MM.1S (cell line): ENCODE measurements at regions not wholly inside any gene's neighbourhood (a gene's known extent, or its start where the extent isn't known, plus 50 kb on each side); places are given as distances from the start of the nearest gene placed in this dataset.

ENCODE experiments used
- DNase-seq: peaks from one replicate; pipeline ENCODE4 v3.0.0-alpha.2; 2015
- H2AFZ ChIP-seq: fragments of 300-600 bp; sonication (generic); 2 replicates; pipeline ENCODE4 v1.6.0; 2016; ENCODE audit warnings: antibody characterized with exemption, low read length
- H3F3A ChIP-seq: fragments of 300-600 bp; sonication (generic); 2 replicates; pipeline ENCODE4 v1.6.1; 2016; ENCODE audit warnings: mild to moderate bottlenecking, antibody characterized with exemption, low read length, moderate library complexity, mixed read lengths; ENCODE audit not compliant: insufficient read depth
- H3K27ac ChIP-seq: fragments of 300-600 bp; sonication (generic); 2 replicates; pipeline ENCODE4 v1.5.1; 2016; ENCODE audit warnings: mild to moderate bottlenecking, low read length
- H3K27me3 ChIP-seq: fragments of 300-600 bp; sonication (generic); replicated peaks from 2 replicates; pipeline ENCODE4 v1.6.0; 2016; ENCODE audit warnings: low read length; ENCODE audit not compliant: insufficient read depth
- H3K36me3 ChIP-seq: fragments of 300-600 bp; sonication (generic); replicated peaks from 2 replicates; pipeline ENCODE4 v1.6.1; 2016; ENCODE audit warnings: mild to moderate bottlenecking, low read length, mixed read lengths; ENCODE audit not compliant: insufficient read depth
- H3K4me1 ChIP-seq: fragments of 300-600 bp; sonication (generic); 2 replicates; pipeline ENCODE4 v1.6.1; 2016; ENCODE audit warnings: low read length, mixed read lengths
- H3K4me2 ChIP-seq: fragments of 300-600 bp; sonication (generic); 2 replicates; pipeline ENCODE4 v1.6.0; 2016; ENCODE audit warnings: low read depth, low read length
- H3K4me3 ChIP-seq: fragments of 300-600 bp; sonication (generic); 2 replicates; pipeline ENCODE4 v1.5.1; 2016; ENCODE audit warnings: low read length, mixed read lengths
- H3K79me2 ChIP-seq: fragments of 300-600 bp; sonication (generic); 2 replicates; pipeline ENCODE4 v1.6.1; 2016; ENCODE audit warnings: mixed run types, low read length, mixed read lengths
- H3K9ac ChIP-seq: fragments of 300-600 bp; sonication (generic); 2 replicates; pipeline ENCODE4 v1.6.1; 2016; ENCODE audit warnings: low read length, mixed read lengths
- H3K9me2 ChIP-seq: fragments of 300-600 bp; sonication (generic); replicated peaks from 2 replicates; pipeline ENCODE4 v1.6.1; 2016; ENCODE audit warnings: mild to moderate bottlenecking, low read length, mixed read lengths; ENCODE audit not compliant: insufficient read depth
- H3K9me3 ChIP-seq: fragments of 300-600 bp; sonication (generic); replicated peaks from 2 replicates; pipeline ENCODE4 v1.6.1; 2016; ENCODE audit warnings: mild to moderate bottlenecking, low read length, mixed read lengths; ENCODE audit not compliant: insufficient read depth
- H4K20me1 ChIP-seq: fragments of 300-600 bp; sonication (generic); 2 replicates; pipeline ENCODE4 v1.6.1; 2016; ENCODE audit warnings: mild to moderate bottlenecking, low read length, moderate library complexity, mixed read lengths; ENCODE audit not compliant: insufficient read depth
- EZH2 ChIP-seq: fragments of 300-600 bp; sonication (generic); optimal IDR thresholded peaks from 2 replicates; pipeline ENCODE3; 2017; ENCODE audit warnings: low read depth, mild to moderate bottlenecking, antibody characterized with exemption, low read length, mixed read lengths
- EZH2phosphoT487 ChIP-seq: fragments of 300-600 bp; sonication (generic); IDR thresholded peaks from 2 replicates; pipeline ENCODE4 v1.6.1; 2018; ENCODE audit warnings: antibody characterized with exemption, low read length
- TF ChIP-seq, protein P1 (sequence below): fragments of 300-600 bp; sonication (generic); IDR thresholded peaks from 2 replicates; pipeline ENCODE4 v1.5.1; 2016; ENCODE audit warnings: antibody characterized with exemption, low read length, mixed read lengths

DNA sequence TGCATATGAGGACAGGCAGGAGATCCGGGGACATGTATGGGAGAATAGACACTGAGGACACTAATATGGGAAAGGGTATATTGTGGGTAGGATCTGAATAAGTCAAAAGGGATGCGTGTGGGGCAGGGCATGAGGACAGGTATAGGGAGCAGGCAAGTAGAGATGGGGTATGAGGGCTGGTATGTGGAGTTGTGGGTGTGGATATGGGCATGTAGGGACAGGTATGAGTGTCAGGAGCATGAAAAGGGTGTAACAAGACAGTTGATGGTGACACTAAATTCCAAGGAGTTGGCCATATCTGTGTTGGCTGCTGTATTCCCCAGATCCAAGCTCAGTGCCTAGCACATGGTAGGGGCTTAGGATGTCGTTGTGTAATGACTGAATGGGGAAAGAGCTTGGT, 84.4 kb upstream of the PAX2 start:
- TF ChIP-seq EZH2phosphoT487: no peak
- no peak for TF ChIP-seq EZH2
- TF ChIP-seq, protein P1, sequence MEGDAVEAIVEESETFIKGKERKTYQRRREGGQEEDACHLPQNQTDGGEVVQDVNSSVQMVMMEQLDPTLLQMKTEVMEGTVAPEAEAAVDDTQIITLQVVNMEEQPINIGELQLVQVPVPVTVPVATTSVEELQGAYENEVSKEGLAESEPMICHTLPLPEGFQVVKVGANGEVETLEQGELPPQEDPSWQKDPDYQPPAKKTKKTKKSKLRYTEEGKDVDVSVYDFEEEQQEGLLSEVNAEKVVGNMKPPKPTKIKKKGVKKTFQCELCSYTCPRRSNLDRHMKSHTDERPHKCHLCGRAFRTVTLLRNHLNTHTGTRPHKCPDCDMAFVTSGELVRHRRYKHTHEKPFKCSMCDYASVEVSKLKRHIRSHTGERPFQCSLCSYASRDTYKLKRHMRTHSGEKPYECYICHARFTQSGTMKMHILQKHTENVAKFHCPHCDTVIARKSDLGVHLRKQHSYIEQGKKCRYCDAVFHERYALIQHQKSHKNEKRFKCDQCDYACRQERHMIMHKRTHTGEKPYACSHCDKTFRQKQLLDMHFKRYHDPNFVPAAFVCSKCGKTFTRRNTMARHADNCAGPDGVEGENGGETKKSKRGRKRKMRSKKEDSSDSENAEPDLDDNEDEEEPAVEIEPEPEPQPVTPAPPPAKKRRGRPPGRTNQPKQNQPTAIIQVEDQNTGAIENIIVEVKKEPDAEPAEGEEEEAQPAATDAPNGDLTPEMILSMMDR: no peak
- DNase-seq: no peak
- no peaks in the 10 kb centered on the region for H4K20me1 ChIP-seq
- H3K9me2 ChIP-seq: no peaks in the 10 kb centered on the region
- H2AFZ ChIP-seq: no peak overlapping the region
- H3F3A ChIP-seq: no peaks in the 10 kb centered on the region
- no peaks in the 10 kb centered on the region for H3K9me3 ChIP-seq
- H3K27me3 ChIP-seq: peaks cover 84% of the 10 kb centered on the region
- no peak overlapping the region for H3K9ac ChIP-seq
- H3K79me2 ChIP-seq: no peaks in the 10 kb centered on the region
- no peak overlapping the region for H3K27ac ChIP-seq
- no peak overlapping the region for H3K4me2 ChIP-seq
- H3K4me1 ChIP-seq: no peaks in the 10 kb centered on the region
- no peak overlapping the region for H3K4me3 ChIP-seq
- no peaks in the 10 kb centered on the region for H3K36me3 ChIP-seq

DNA sequence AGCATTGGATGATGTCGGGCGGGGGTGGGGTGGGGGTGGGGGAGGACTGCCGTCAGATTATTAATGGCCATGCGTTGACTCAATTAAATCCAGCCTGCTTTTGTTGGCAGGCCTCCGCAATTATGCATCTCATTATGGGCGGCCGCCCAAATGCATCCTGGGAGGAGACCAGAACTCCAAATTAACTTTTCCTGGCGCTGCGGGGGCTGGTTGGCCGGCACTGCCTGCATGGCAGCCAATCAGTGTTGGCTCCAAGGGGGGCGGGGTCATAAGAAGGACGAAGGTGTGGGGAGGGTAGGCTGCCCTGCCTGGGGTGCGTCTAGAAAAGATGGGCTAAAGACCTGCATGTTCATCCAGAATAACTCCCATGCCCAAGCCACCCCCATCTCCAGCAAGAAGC, 83.9 kb upstream of the PAX2 start:
- Histone ChIP-seq H3K36me3 (no peaks in the 10 kb centered on the region), H3K27me3 (peaks cover 86% of the 10 kb centered on the region), H3K9ac (no peak overlapping the region), H3F3A (no peaks in the 10 kb centered on the region), H3K4me1 (no peaks in the 10 kb centered on the region), H2AFZ (no peak overlapping the region), H3K9me2 (no peaks in the 10 kb centered on the region), H4K20me1 (no peaks in the 10 kb centered on the region), H3K27ac (no peak overlapping the region), H3K79me2 (no peaks in the 10 kb centered on the region), H3K4me3 (no peak overlapping the region), H3K9me3 (no peaks in the 10 kb centered on the region), H3K4me2 (no peak overlapping the region)
- no peak for DNase-seq
- TF ChIP-seq EZH2: no peak
- TF ChIP-seq EZH2phosphoT487: no peak
- TF ChIP-seq, protein P1: no peak

DNA sequence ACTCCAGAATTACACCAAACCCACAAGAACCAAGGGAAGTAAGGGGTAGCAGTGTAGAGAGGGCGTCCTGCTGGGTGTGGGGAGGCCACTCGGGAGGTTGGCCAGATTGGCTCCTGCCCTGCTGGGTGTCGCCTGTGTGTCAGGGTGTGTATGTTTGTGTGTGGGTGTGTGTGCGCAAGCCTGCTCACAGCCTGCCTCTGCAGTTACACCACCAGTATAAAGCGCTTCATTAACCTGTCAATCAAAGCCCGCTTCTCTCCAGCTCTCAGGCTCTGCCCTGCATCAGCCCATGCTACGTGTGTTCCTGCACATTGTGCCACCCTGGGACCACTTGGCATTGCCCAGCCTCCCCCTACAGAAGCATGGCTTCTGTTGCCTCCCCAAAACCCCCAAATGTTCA, 83.3 kb upstream of the PAX2 start:
- Histone ChIP-seq H3K36me3 (no peaks in the 10 kb centered on the region), H3K4me2 (no peak overlapping the region), H3K9ac (no peak overlapping the region), H3K4me1 (no peaks in the 10 kb centered on the region), H3F3A (no peaks in the 10 kb centered on the region), H3K27ac (no peak overlapping the region), H3K4me3 (no peak overlapping the region), H3K79me2 (no peaks in the 10 kb centered on the region), H3K9me2 (no peaks in the 10 kb centered on the region), H3K27me3 (peaks cover 87% of the 10 kb centered on the region), H4K20me1 (no peaks in the 10 kb centered on the region), H3K9me3 (no peaks in the 10 kb centered on the region), H2AFZ (no peak overlapping the region)
- DNase-seq: no peak
- TF ChIP-seq EZH2 (no peak), EZH2phosphoT487 (no peak)
- TF ChIP-seq, protein P1: no peak
